Cardiac fibroblast (primary cell): ENCODE measurements at regions not wholly inside any gene's neighbourhood (a gene's known extent, or its start where the extent isn't known, plus 50 kb on each side); places are given as distances from the start of the nearest gene placed in this dataset.

Experiments
- DNase-seq, 2 donors: peaks; one replicate each; pipeline versions ENCODE4 v3.0.0 to v3.0.0-alpha.2; 2010; ENCODE audit warnings: low read depth in 2 of 2
- H3K4me3 ChIP-seq, 2 donors: replicated peaks in 1 of 2; 1 replicate in 1 of 2; 2 replicates in 1 of 2; pipeline ENCODE4 v1.5.1; 2011; ENCODE audit warnings: low read depth in 2 of 2, low read length in 2 of 2, mild to moderate bottlenecking in 2 of 2, moderate library complexity in 1 of 2
- CTCF ChIP-seq: IDR thresholded peaks from one replicate; pipeline ENCODE4 v1.5.1; 2011; ENCODE audit warnings: low read depth, mild to moderate bottlenecking, low read length, inconsistent platforms

- no peak for DNase-seq
- no peak for TF ChIP-seq CTCF
- H3K4me3 ChIP-seq = no peak overlapping the region
These were observed 527.5 kb upstream of the ARRDC3 start for GRCh38 chr5:91910655-91911054.

DNA sequence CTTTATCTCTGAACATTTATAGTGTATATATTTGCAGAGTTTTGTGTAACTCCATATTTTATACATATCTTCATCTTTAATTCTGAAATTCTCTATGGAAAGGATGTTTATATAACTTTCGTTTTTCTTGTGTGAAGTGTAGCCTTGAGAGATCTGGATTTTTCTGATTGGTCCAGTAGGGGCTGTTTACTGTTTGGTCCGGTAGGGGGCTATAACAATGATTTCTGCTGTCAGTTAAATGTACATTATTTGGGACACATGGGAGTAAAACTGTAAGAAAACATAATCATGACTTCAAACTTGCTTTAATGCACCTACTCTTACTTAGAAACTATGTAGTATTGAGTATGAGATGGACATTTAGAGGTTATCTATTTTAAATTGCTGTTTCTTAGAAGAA lies 527.1 kb upstream of the ARRDC3 start:
- H3K4me3 ChIP-seq = no peak overlapping the region
- no peak for TF ChIP-seq CTCF
- no peak for DNase-seq

GRCh38 chr5:91906494-91906893 lies 523.4 kb upstream of the ARRDC3 start:
- TF ChIP-seq CTCF = no peak
- no peak for DNase-seq

DNA sequence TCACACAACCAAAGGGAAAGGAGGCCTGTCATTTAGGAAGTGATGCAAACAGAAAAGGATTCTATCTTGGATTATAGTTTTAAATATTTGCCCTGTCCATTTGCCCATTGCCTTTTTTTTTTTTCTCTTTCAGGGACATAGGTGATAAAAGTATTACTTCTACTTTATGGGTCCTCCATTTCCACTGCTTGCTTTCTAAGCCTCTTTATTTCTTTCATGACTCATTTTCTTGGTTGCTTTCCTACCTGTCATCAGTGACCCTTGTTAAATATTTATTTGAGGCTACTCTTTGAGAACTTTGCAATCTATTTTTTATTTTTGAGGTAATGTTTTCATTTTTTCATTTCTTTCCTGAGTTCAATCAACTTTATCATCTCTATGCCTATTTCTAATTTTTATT lies 522.9 kb upstream of the ARRDC3 start:
- DNase-seq = no peak
- TF ChIP-seq CTCF = no peak

More at GRCh38 chr5:91906494-91906893, 523.4 kb upstream of the ARRDC3 start:
- no peak overlapping the region for H3K4me3 ChIP-seq

DNA sequence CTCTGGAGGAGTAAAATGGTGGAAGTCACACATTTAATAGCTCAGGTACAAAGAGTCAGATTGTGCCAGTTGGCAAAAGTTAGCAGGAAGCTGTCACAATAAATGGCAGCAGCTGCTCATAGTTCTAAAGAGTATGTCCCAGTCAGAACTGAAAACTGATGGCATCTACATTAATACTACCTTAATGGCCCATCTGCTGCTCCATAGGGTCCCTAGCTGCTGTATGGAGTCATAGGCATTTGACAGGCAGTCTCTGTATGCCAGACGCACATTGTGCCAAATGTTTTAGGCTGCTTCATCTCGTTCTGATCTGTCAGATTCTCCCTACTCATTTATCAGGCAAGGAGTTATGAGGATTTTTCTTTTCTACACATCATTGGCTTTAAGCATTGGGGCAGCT lies 515.8 kb upstream of the ARRDC3 start:
- no peak for TF ChIP-seq CTCF
- no peak for DNase-seq
- H3K4me3 ChIP-seq = no peak overlapping the region

More for the DNA sequence above, 522.9 kb upstream of the ARRDC3 start:
- H3K4me3 ChIP-seq = no peak overlapping the region

GRCh38 chr5:91898019-91898418 lies 514.9 kb upstream of the ARRDC3 start:
- no peak for DNase-seq
- no peak overlapping the region for H3K4me3 ChIP-seq
- no peak for TF ChIP-seq CTCF

DNA sequence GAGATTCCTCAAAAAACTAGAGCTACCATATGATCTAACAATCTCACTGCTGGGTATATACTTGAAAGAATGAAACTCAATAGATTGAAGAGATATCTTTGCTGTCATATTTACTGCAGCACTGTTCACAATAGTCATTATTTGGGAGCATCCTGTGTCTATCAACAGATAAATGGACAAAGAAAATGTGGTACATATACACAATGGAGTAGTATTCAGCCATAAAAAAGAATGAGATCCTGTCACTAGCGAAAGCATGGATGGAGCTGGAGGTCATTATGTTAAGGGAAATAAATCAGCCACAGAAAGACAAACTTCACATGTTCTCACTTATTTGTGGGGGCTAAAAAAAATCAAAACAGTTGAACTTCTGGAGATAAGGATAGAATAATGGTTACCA lies 505.7 kb upstream of the ARRDC3 start:
- TF ChIP-seq CTCF = no peak
- DNase-seq = no peak
- no peak overlapping the region for H3K4me3 ChIP-seq
